IMR-90 (cell line): ENCODE measurements at regions not wholly inside any gene's neighbourhood (a gene's known extent, or its start where the extent isn't known, plus 50 kb on each side); places are given as distances from the start of the nearest gene placed in this dataset.

Source experiments
- ATAC-seq: fragments of 200-7000 bp; cut with Tn5 transposase; 2 replicates; pipeline ENCODE4 v1.9.1; 2020; ENCODE audit warnings: low read depth, mild to moderate bottlenecking, moderate library complexity
- BruUV-seq: library from RNA; stranded (reverse); fragments of 400-500 nt; replicated peaks from 2 replicates; lab custom pipeline; 2021; lab: Mats Ljungman, UMichigan
- CTCF ChIA-PET: fragments of 300-600 bp; formaldehyde crosslinking; extraction: SDS; loops from one replicate; lab custom pipeline; 2021; ENCODE audit warnings: antibody characterized with exemption; lab: Yijun Ruan, JAX
- POLR2A ChIA-PET: fragments of 300-600 bp; sonication (Branson Sonifier 250); formaldehyde crosslinking; loops from one replicate; lab custom pipeline; 2022; ENCODE audit warnings: antibody characterized with exemption; ENCODE audit not compliant: unreplicated experiment; lab: Charles Lee
- DNase-seq: peaks from one replicate; pipeline ENCODE4 v3.0.0; 2013
- H2AFZ ChIP-seq: replicated peaks from 2 replicates; pipeline ENCODE3; 2013; ENCODE audit warnings: low read length, mild to moderate bottlenecking; ENCODE audit not compliant: poor library complexity
- H2AK5ac ChIP-seq: 2 replicates; pipeline ENCODE4 v1.6.1; 2013; ENCODE audit warnings: low read depth, low read length, inconsistent platforms
- H2AK9ac ChIP-seq: replicated peaks from 2 replicates; pipeline ENCODE3; 2013; ENCODE audit warnings: mild to moderate bottlenecking, low read depth, low read length, moderate library complexity; ENCODE audit not compliant: poor library complexity
- H2BK120ac ChIP-seq: 2 replicates; pipeline ENCODE4 v1.6.1; 2013; ENCODE audit warnings: low read depth, low read length, inconsistent platforms
- H2BK15ac ChIP-seq: 3 replicates; pipeline ENCODE4 v1.6.1; 2013; ENCODE audit warnings: low read depth, low read length, inconsistent platforms
- H2BK20ac ChIP-seq: 2 replicates; pipeline ENCODE4 v1.6.1; 2013; ENCODE audit warnings: low read depth, mild to moderate bottlenecking, inconsistent platforms, low read length, moderate library complexity
- H2BK5ac ChIP-seq: 2 replicates; pipeline ENCODE4 v1.6.1; 2013; ENCODE audit warnings: mild to moderate bottlenecking, low read depth, low read length, inconsistent platforms; ENCODE audit not compliant: poor library complexity, severe bottlenecking
- H3K14ac ChIP-seq: replicated peaks from 2 replicates; pipeline ENCODE4 v1.6.1; 2013; ENCODE audit warnings: low read depth, low read length, inconsistent platforms
- H3K18ac ChIP-seq: 2 replicates; pipeline ENCODE4 v1.6.1; 2013; ENCODE audit warnings: low read depth, low read length, control low read depth
- H3K23ac ChIP-seq: 2 replicates; pipeline ENCODE4 v1.6.1; 2013; ENCODE audit warnings: low read depth, low read length, inconsistent platforms
- H3K27ac ChIP-seq: 2 replicates; pipeline ENCODE4 v1.5.1; 2013; ENCODE audit warnings: mild to moderate bottlenecking, control low read depth, low read length; ENCODE audit not compliant: insufficient read depth
- H3K27me3 ChIP-seq: 2 replicates; pipeline ENCODE4 v1.6.1; 2013; ENCODE audit warnings: low read length; ENCODE audit not compliant: control insufficient read depth, insufficient read depth
- H3K36me3 ChIP-seq: 2 replicates; pipeline ENCODE4 v1.6.1; 2013; ENCODE audit warnings: low read length, mixed read lengths; ENCODE audit not compliant: control insufficient read depth, insufficient read depth
- H3K4ac ChIP-seq: 2 replicates; pipeline ENCODE4 v1.6.1; 2013; ENCODE audit warnings: low read depth, low read length, inconsistent platforms
- H3K4me1 ChIP-seq: 2 replicates; pipeline ENCODE4 v1.6.1; 2013; ENCODE audit warnings: low read length, mixed read lengths; ENCODE audit not compliant: control insufficient read depth, insufficient read depth
- H3K4me2 ChIP-seq: 2 replicates; pipeline ENCODE4 v1.6.1; 2013; ENCODE audit warnings: low read depth, mild to moderate bottlenecking, control low read depth, low read length, moderate library complexity
- H3K4me3 ChIP-seq: 2 replicates; pipeline ENCODE4 v1.5.1; 2013; ENCODE audit warnings: low read depth, mild to moderate bottlenecking, control low read depth, low read length, moderate library complexity; ENCODE audit not compliant: insufficient read depth
- H3K56ac ChIP-seq: 2 replicates; pipeline ENCODE4 v1.6.1; 2013; ENCODE audit warnings: low read length, inconsistent platforms; ENCODE audit not compliant: insufficient read depth; ENCODE audit errors: extremely low read depth
- H3K79me1 ChIP-seq, 2 experiments: 2 replicates each; pipeline ENCODE4 v1.6.1; 2013; ENCODE audit warnings: low read length in 2 of 2, inconsistent platforms in 1 of 2, low read depth in 1 of 2
- H3K9ac ChIP-seq: 2 replicates; pipeline ENCODE4 v1.6.1; 2013; ENCODE audit warnings: low read depth, low read length, control low read depth
- H3K9me1 ChIP-seq: 2 replicates; pipeline ENCODE4 v1.6.1; 2013; ENCODE audit warnings: low read length, inconsistent platforms; ENCODE audit not compliant: insufficient read depth
- H3K9me3 ChIP-seq: 2 replicates; pipeline ENCODE4 v1.6.1; 2013; ENCODE audit warnings: low read length; ENCODE audit not compliant: control insufficient read depth, insufficient read depth
- H4K20me1 ChIP-seq: 2 replicates; pipeline ENCODE4 v1.6.1; 2013; ENCODE audit warnings: low read length, inconsistent platforms; ENCODE audit not compliant: insufficient read depth
- H4K5ac ChIP-seq: 2 replicates; pipeline ENCODE4 v1.6.1; 2013; ENCODE audit warnings: mild to moderate bottlenecking, low read depth, low read length, control low read depth
- H4K8ac ChIP-seq, 2 experiments: 2 replicates each; pipeline ENCODE4 v1.6.1; 2013; ENCODE audit warnings: low read depth in 2 of 2, low read length in 2 of 2, control low read depth in 1 of 2, inconsistent platforms in 1 of 2
- H4K91ac ChIP-seq: 2 replicates; pipeline ENCODE4 v1.6.1; 2013; ENCODE audit warnings: low read depth, low read length, inconsistent platforms; ENCODE audit not compliant: insufficient read depth
- BHLHE40 ChIP-seq: fragments of 150-350 bp; IDR thresholded peaks from 2 replicates; pipeline ENCODE4 v1.6.1; 2016; ENCODE audit warnings: mild to moderate bottlenecking, low read depth, low read length
- CTCF ChIP-seq: conservative IDR thresholded peaks from 2 replicates; pipeline ENCODE4 v1.5.1; 2012; ENCODE audit warnings: mild to moderate bottlenecking, low read depth, low read length, improper control_type of control experiment
- FOS ChIP-seq: fragments of 150-350 bp; IDR thresholded peaks from 2 replicates; pipeline ENCODE4 v1.6.1; 2016; ENCODE audit warnings: low read depth, low read length
- POLR2A ChIP-seq: IDR thresholded peaks from 2 replicates; pipeline ENCODE4 v1.6.1; 2012; ENCODE audit warnings: mild to moderate bottlenecking, low read depth, low read length
- RAD21 ChIP-seq: IDR thresholded peaks from 2 replicates; pipeline ENCODE4 v1.6.1; 2012; ENCODE audit warnings: low read length, improper control_type of control experiment
- WGBS, 2 experiments: methylation state at CpG; one replicate each; pipeline versions ENCODE4 v1.1.5 to v1.1.7; 2013; ENCODE audit warnings: missing lambda C conversion rate in 2 of 2; ENCODE audit not compliant: insufficient read length in 1 of 2; ENCODE audit errors: extremely low coverage in 2 of 2; 5-methylcytosine and 5-hydroxymethylcytosine counted together
- dilution Hi-C: fragments of 300-500 bp; cut with HindIII; formaldehyde crosslinking; loops from one replicate; pipeline ENCODE4 v1.14.3; 2018; ENCODE audit warnings: low sequenced_read_pairs; ENCODE audit not compliant: unreplicated experiment
- in situ Hi-C: fragments of 300-500 bp; cut with MboI; formaldehyde crosslinking; loops from 3 replicates; pipeline ENCODE4 v1.14.3; 2019; ENCODE audit warnings: low sequenced_read_pairs, inconsistent platforms, mixed read lengths
- intact Hi-C: fragments of 100-400 bp; cut with micrococcal nuclease; formaldehyde crosslinking; loops from 2 replicates; pipeline ENCODE4 v1.10.0; 2022

- no peak overlapping the region for H3K4me2 ChIP-seq
- H3K9me1 ChIP-seq: no peaks in the 10 kb centered on the region
- no peak overlapping the region for H3K14ac ChIP-seq
- intact Hi-C loops: no loop called here
- dilution Hi-C loops: no loop called here
- H3K4me1 ChIP-seq: no peaks in the 10 kb centered on the region
- no peak overlapping the region for H2AFZ ChIP-seq
- BruUV-seq: no TSS peak
- no CpG with 5 or more reads among the region's 1 CpG for WGBS, 2 experiments
- no peak overlapping the region for H3K18ac ChIP-seq
- no peak overlapping the region for H3K27ac ChIP-seq
- H4K20me1 ChIP-seq: no peaks in the 10 kb centered on the region
- H3K56ac ChIP-seq: no peak overlapping the region
- no peak overlapping the region for H4K91ac ChIP-seq
- ChIA-PET CTCF (no interaction called here), POLR2A (interaction anchor here (0.6 kb wide), 1 partner anchor 313 kb away, joined by 3 read pairs; no protein-coding TSS in a partner anchor)
- no peak overlapping the region for H2AK5ac ChIP-seq
- TF ChIP-seq FOS (no peak), POLR2A (no peak), BHLHE40 (no peak), CTCF (no peak), RAD21 (no peak)
- no peak overlapping the region for H3K9ac ChIP-seq
- H3K36me3 ChIP-seq: no peaks in the 10 kb centered on the region
- H3K27me3 ChIP-seq: no peaks in the 10 kb centered on the region
- ATAC-seq (no peak), DNase-seq (no peak)
- H4K8ac ChIP-seq: no peak overlapping the region
- no peaks in the 10 kb centered on the region for H3K9me3 ChIP-seq
- no peak overlapping the region for H4K5ac ChIP-seq
- no peak overlapping the region for H2BK120ac ChIP-seq
- H2BK5ac ChIP-seq: no peak overlapping the region
- no peak overlapping the region for H2AK9ac ChIP-seq
- H2BK20ac ChIP-seq: no peak overlapping the region
- H3K79me1 ChIP-seq: no peaks in the 10 kb centered on the region
- H3K4me3 ChIP-seq: no peak overlapping the region
- no peak overlapping the region for H2BK15ac ChIP-seq
- no peak overlapping the region for H3K23ac ChIP-seq
- in situ Hi-C loops: no loop called here
- no peak overlapping the region for H3K4ac ChIP-seq
Observed at GRCh38 chr11:29645373-29645772, 371.5 kb downstream of the KCNA4 start.
